ENCODE measurements at regions not wholly inside any gene's neighbourhood (a gene's known extent, or its start where the extent isn't known, plus 50 kb on each side); places are given as distances from the start of the nearest gene placed in this dataset.

GRCh38 chr20:56870271-56870670 is 241.2 kb downstream of the TFAP2C start:
- WGBS, 2 donors = 84 to 96% methylated on average over 3 to 5 of the region's 5 CpGs
- H3K27me3 ChIP-seq = no peaks in the 10 kb centered on the region
- no peak for DNase-seq

GRCh38 chr20:56871691-56872090 is 242.6 kb downstream of the TFAP2C start:
- ATAC-seq (no peak), DNase-seq (no peak)
- intact Hi-C loops (cut with DNase I) = no loop called here
- Histone ChIP-seq H3K36me3 (replicated peaks in 1 of 2; ENCODE audit: insufficient read depth in 1 of 2, low read depth in 2 of 2) (no peaks in the 10 kb centered on the region), H3K4me3 (no peak overlapping the region), H3K4me1 (no peaks in the 10 kb centered on the region), H3K27me3 (no peaks in the 10 kb centered on the region), H3K27ac (no peak overlapping the region), H3K9me3 (no peaks in the 10 kb centered on the region)
- TF ChIP-seq CTCF (IDR thresholded peaks at IDR 0.05) = no peak
- TF ChIP-seq POLR2A (IDR thresholded peaks at IDR 0.05) = no peak
- 56 to 62% methylated on average over 7 to 11 of the region's 11 CpGs for WGBS, 2 donors

More at GRCh38 chr20:56870271-56870670, 241.2 kb downstream of the TFAP2C start:
- no peak overlapping the region for H3K4me3 ChIP-seq
- no peaks in the 10 kb centered on the region for H3K9me3 ChIP-seq
- ATAC-seq = no peak
- intact Hi-C loops (cut with DNase I) = no loop called here
- H3K36me3 ChIP-seq (replicated peaks in 1 of 2; ENCODE audit: insufficient read depth in 1 of 2, low read depth in 2 of 2) = no peaks in the 10 kb centered on the region
- no peaks in the 10 kb centered on the region for H3K4me1 ChIP-seq
- TF ChIP-seq CTCF (IDR thresholded peaks at IDR 0.05) (no peak), POLR2A (IDR thresholded peaks at IDR 0.05) (no peak)
- no peak overlapping the region for H3K27ac ChIP-seq

- Histone ChIP-seq H3K9me3 (no peaks in the 10 kb centered on the region), H3K4me1 (no peaks in the 10 kb centered on the region), H3K27ac (no peak overlapping the region), H3K4me3 (no peak overlapping the region), H3K36me3 (replicated peaks in 1 of 2; ENCODE audit: insufficient read depth in 1 of 2, low read depth in 2 of 2) (no peaks in the 10 kb centered on the region), H3K27me3 (no peaks in the 10 kb centered on the region)
- no peak for TF ChIP-seq POLR2A (IDR thresholded peaks at IDR 0.05)
- no peak for TF ChIP-seq CTCF (IDR thresholded peaks at IDR 0.05)
- no peak for ATAC-seq
- no peak for DNase-seq
- 73 to 75% methylated on average over 8 to 11 of the region's 11 CpGs for WGBS, 2 donors
- intact Hi-C loops (cut with DNase I) = no loop called here
Observed at GRCh38 chr20:56872620-56873458, 243.7 kb downstream of the TFAP2C start.

GRCh38 chr20:56873836-56874235 is 244.7 kb downstream of the TFAP2C start:
- no peak overlapping the region for H3K27ac ChIP-seq
- no peaks in the 10 kb centered on the region for H3K27me3 ChIP-seq
- no peak for ATAC-seq
- H3K9me3 ChIP-seq = no peaks in the 10 kb centered on the region
- H3K4me1 ChIP-seq = no peaks in the 10 kb centered on the region
- H3K36me3 ChIP-seq (replicated peaks in 1 of 2; ENCODE audit: insufficient read depth in 1 of 2, low read depth in 2 of 2) = no peaks in the 10 kb centered on the region
- no peak overlapping the region for H3K4me3 ChIP-seq
- no peak for DNase-seq
- 80 to 88% methylated on average over 21 to 24 of the region's 26 CpGs for WGBS, 2 donors
- intact Hi-C loops (cut with DNase I) = no loop called here
- TF ChIP-seq CTCF (IDR thresholded peaks at IDR 0.05) (no peak), POLR2A (IDR thresholded peaks at IDR 0.05) (no peak)
